Loucy (cell line): ENCODE measurements at regions not wholly inside any gene's neighbourhood (a gene's known extent, or its start where the extent isn't known, plus 50 kb on each side); places are given as distances from the start of the nearest gene placed in this dataset.
A peak's percentile ranks its signal among the peaks of the same experiment; 100 is the strongest.

Experiments
- H2AFZ ChIP-seq: fragments of 200-600 bp; sonication (generic); 2 replicates; pipeline ENCODE4 v1.6.0; 2016; ENCODE audit warnings: antibody characterized with exemption, mild to moderate bottlenecking, low read length, moderate library complexity
- H3F3A ChIP-seq: fragments of 200-600 bp; 2 replicates; pipeline ENCODE4 v1.6.0; 2016; ENCODE audit warnings: antibody characterized with exemption, low read depth, mild to moderate bottlenecking
- H3K27me3 ChIP-seq: fragments of 200-600 bp; sonication (generic); 2 replicates; pipeline ENCODE4 v1.6.1; 2014; ENCODE audit warnings: low read length, mild to moderate bottlenecking; ENCODE audit not compliant: insufficient read depth, poor library complexity, severe bottlenecking
- H3K36me3 ChIP-seq: fragments of 200-600 bp; sonication (generic); 2 replicates; pipeline ENCODE4 v1.6.1; 2016; ENCODE audit warnings: low read length; ENCODE audit not compliant: insufficient read depth
- H3K4me1 ChIP-seq: fragments of 200-600 bp; sonication (generic); 2 replicates; pipeline ENCODE4 v1.5.1; 2014; ENCODE audit warnings: low read length, mild to moderate bottlenecking; ENCODE audit not compliant: insufficient read depth, poor library complexity, severe bottlenecking
- H3K4me2 ChIP-seq: fragments of 200-600 bp; sonication (generic); 2 replicates; pipeline ENCODE4 v1.6.0; 2014; ENCODE audit warnings: antibody characterized with exemption, low read length, low read depth, mild to moderate bottlenecking; ENCODE audit not compliant: poor library complexity, severe bottlenecking
- H3K4me3 ChIP-seq: fragments of 200-600 bp; sonication (generic); 2 replicates; pipeline ENCODE4 v1.5.1; 2014; ENCODE audit warnings: low read length, mild to moderate bottlenecking, mixed read lengths; ENCODE audit not compliant: poor library complexity, severe bottlenecking
- H3K79me2 ChIP-seq: fragments of 200-600 bp; sonication (generic); 2 replicates; pipeline ENCODE4 v1.6.1; 2014; ENCODE audit warnings: low read length; ENCODE audit not compliant: insufficient read depth
- H3K9ac ChIP-seq: fragments of 200-600 bp; sonication (generic); 2 replicates; pipeline ENCODE4 v1.6.0; 2014; ENCODE audit warnings: mild to moderate bottlenecking, low read depth, low read length, moderate library complexity; ENCODE audit not compliant: poor library complexity, severe bottlenecking
- H3K9me2 ChIP-seq: fragments of 200-600 bp; sonication (generic); replicated peaks from 2 replicates; pipeline ENCODE4 v1.6.1; 2016; ENCODE audit warnings: low read depth, low read length, mixed read lengths
- H3K9me3 ChIP-seq: fragments of 200-600 bp; sonication (generic); 2 replicates; pipeline ENCODE4 v1.6.1; 2014; ENCODE audit warnings: mild to moderate bottlenecking, antibody characterized with exemption, low read length, low read depth; ENCODE audit not compliant: insufficient read depth
- H4K20me1 ChIP-seq: fragments of 200-600 bp; sonication (generic); 2 replicates; pipeline ENCODE4 v1.6.0; 2014; ENCODE audit warnings: antibody characterized with exemption, low read length, mild to moderate bottlenecking; ENCODE audit not compliant: insufficient read depth, poor library complexity, severe bottlenecking
- CTCF ChIP-seq: fragments of 200-600 bp; sonication (generic); conservative IDR thresholded peaks from 2 replicates; pipeline ENCODE4 v1.5.1; 2014; ENCODE audit warnings: mild to moderate bottlenecking, antibody characterized with exemption, low read length
- EZH2phosphoT487 ChIP-seq: fragments of 200-600 bp; IDR thresholded peaks from 2 replicates; pipeline ENCODE4 v1.6.1; 2018; ENCODE audit warnings: antibody characterized with exemption, mild to moderate bottlenecking, moderate library complexity, borderline replicate concordance

GRCh38 chr2:183348492-183348891, 224.2 kb downstream of the NUP35 start:
- no peak overlapping the region for H3K4me2 ChIP-seq
- H3K27me3 ChIP-seq: no peaks in the 10 kb centered on the region
- no peaks in the 10 kb centered on the region for H3K9me3 ChIP-seq
- no peak overlapping the region for H3K4me3 ChIP-seq
- H3K79me2 ChIP-seq: no peaks in the 10 kb centered on the region
- H3K9me2 ChIP-seq: no peaks in the 10 kb centered on the region
- no peaks in the 10 kb centered on the region for H3K36me3 ChIP-seq
- no peak for TF ChIP-seq EZH2phosphoT487
- 0 out of 2 replicates have a peak, but pooled peaks have one; percentile 14 for TF ChIP-seq CTCF
- no peaks in the 10 kb centered on the region for H4K20me1 ChIP-seq
- H3K9ac ChIP-seq: no peak overlapping the region
- H3K4me1 ChIP-seq: no peaks in the 10 kb centered on the region
- no peaks in the 10 kb centered on the region for H3F3A ChIP-seq
- H2AFZ ChIP-seq: no peak overlapping the region

- TF ChIP-seq EZH2phosphoT487: no peak
- no peak for TF ChIP-seq CTCF
- H3K79me2 ChIP-seq: no peaks in the 10 kb centered on the region
- H3K9me2 ChIP-seq: no peaks in the 10 kb centered on the region
- H3K4me2 ChIP-seq: no peak overlapping the region
- no peaks in the 10 kb centered on the region for H3F3A ChIP-seq
- H3K9ac ChIP-seq: no peak overlapping the region
- H3K27me3 ChIP-seq: no peaks in the 10 kb centered on the region
- H2AFZ ChIP-seq: no peak overlapping the region
- H3K36me3 ChIP-seq: no peaks in the 10 kb centered on the region
- H3K4me3 ChIP-seq: no peak overlapping the region
- no peaks in the 10 kb centered on the region for H4K20me1 ChIP-seq
- no peaks in the 10 kb centered on the region for H3K9me3 ChIP-seq
- no peaks in the 10 kb centered on the region for H3K4me1 ChIP-seq
Observed at GRCh38 chr2:183349091-183349490, 224.8 kb downstream of the NUP35 start.

- no peaks in the 10 kb centered on the region for H3K9me3 ChIP-seq
- no peak overlapping the region for H3K9ac ChIP-seq
- TF ChIP-seq CTCF (peak; percentile 31), EZH2phosphoT487 (no peak)
- no peak overlapping the region for H2AFZ ChIP-seq
- no peaks in the 10 kb centered on the region for H3K79me2 ChIP-seq
- no peak overlapping the region for H3K4me2 ChIP-seq
- H3K4me1 ChIP-seq: no peaks in the 10 kb centered on the region
- H3F3A ChIP-seq: no peaks in the 10 kb centered on the region
- no peaks in the 10 kb centered on the region for H3K27me3 ChIP-seq
- no peaks in the 10 kb centered on the region for H4K20me1 ChIP-seq
- no peak overlapping the region for H3K4me3 ChIP-seq
- no peaks in the 10 kb centered on the region for H3K36me3 ChIP-seq
- H3K9me2 ChIP-seq: no peaks in the 10 kb centered on the region
Observed at GRCh38 chr2:183359867-183360266, 235.6 kb downstream of the NUP35 start.
